H1 (cell line): ENCODE measurements at regions not wholly inside any gene's neighbourhood (a gene's known extent, or its start where the extent isn't known, plus 50 kb on each side); places are given as distances from the start of the nearest gene placed in this dataset.

Source experiments
- CTCF ChIA-PET: fragments of 300-600 bp; sonication (Branson Sonifier 250); formaldehyde crosslinking; loops from one replicate; lab custom pipeline; 2021; ENCODE audit not compliant: partially characterized antibody; lab: Charles Lee
- POLR2A ChIA-PET: fragments of 300-600 bp; sonication (Branson Sonifier 250); formaldehyde crosslinking; loops from one replicate; lab custom pipeline; 2021; ENCODE audit warnings: inconsistent platforms; ENCODE audit not compliant: partially characterized antibody; lab: Charles Lee
- DNase-seq, 2 experiments: peaks; one replicate each; pipeline versions ENCODE4 v3.0.0 to v3.0.0-alpha.2; 2010 to 2022; ENCODE audit warnings: low spot score in 2 of 2, low read depth in 1 of 2, mixed read lengths in 1 of 2
- FAIRE-seq: peaks from 2 replicates; lab custom pipeline; 2011; peaks lifted over from hg19 to GRCh38; lab: Jason Lieb, UNC
- H2AFZ ChIP-seq: 2 replicates; pipeline ENCODE4 v1.8.1; 2012; ENCODE audit warnings: low read length, inconsistent platforms
- H2AK5ac ChIP-seq: 2 replicates; pipeline ENCODE4 v1.6.1; 2013; ENCODE audit warnings: low read depth, low read length
- H2BK120ac ChIP-seq: replicated peaks from 2 replicates; pipeline ENCODE3; 2013; ENCODE audit warnings: low read depth, low read length, inconsistent platforms
- H2BK12ac ChIP-seq: 2 replicates; pipeline ENCODE4 v1.6.1; 2013; ENCODE audit warnings: low read depth, low read length
- H2BK15ac ChIP-seq: 2 replicates; pipeline ENCODE4 v1.6.1; 2013; ENCODE audit warnings: low read length
- H2BK20ac ChIP-seq: 2 replicates; pipeline ENCODE4 v1.6.1; 2013; ENCODE audit warnings: low read length
- H2BK5ac ChIP-seq: 2 replicates; pipeline ENCODE4 v1.6.1; 2013; ENCODE audit warnings: low read depth, low read length
- H3K14ac ChIP-seq: 2 replicates; pipeline ENCODE4 v1.6.1; 2013; ENCODE audit warnings: inconsistent platforms; ENCODE audit not compliant: insufficient read length
- H3K18ac ChIP-seq: 2 replicates; pipeline ENCODE4 v1.6.1; 2013; ENCODE audit warnings: low read length; ENCODE audit errors: extremely low read depth
- H3K23ac ChIP-seq: 2 replicates; pipeline ENCODE4 v1.6.1; 2013; ENCODE audit warnings: inconsistent platforms; ENCODE audit not compliant: insufficient read length
- H3K23me2 ChIP-seq: 2 replicates; pipeline ENCODE4 v1.6.1; 2013; ENCODE audit warnings: low read depth, low read length
- H3K27ac ChIP-seq: 2 replicates; pipeline ENCODE4 v1.6.1; 2011; ENCODE audit warnings: low read depth, low read length, inconsistent platforms
- H3K27me3 ChIP-seq, 4 experiments: replicated peaks in 1 of 4; 1 replicate in 1 of 4; 2 replicates in 3 of 4; pipeline versions ENCODE4 v1.6.1 to v1.8.1; 2011 to 2013; ENCODE audit warnings: low read length in 3 of 4, mild to moderate bottlenecking in 3 of 4, inconsistent platforms in 2 of 4, mixed read lengths in 2 of 4, moderate library complexity in 1 of 4; ENCODE audit not compliant: control insufficient read depth in 3 of 4, insufficient read depth in 3 of 4; ENCODE audit errors: extremely low read depth in 1 of 4
- H3K36me3 ChIP-seq, 4 experiments: 2 replicates each; pipeline versions ENCODE4 v1.6.1 to v1.8.1; 2011 to 2013; ENCODE audit warnings: mild to moderate bottlenecking in 4 of 4, low read length in 3 of 4, moderate library complexity in 2 of 4, control low read depth in 1 of 4, inconsistent platforms in 1 of 4; ENCODE audit not compliant: insufficient read depth in 4 of 4, control insufficient read depth in 2 of 4
- H3K4ac ChIP-seq: replicated peaks from 2 replicates; pipeline ENCODE3; 2013; ENCODE audit warnings: low read length, low read depth, mixed read lengths, inconsistent platforms; ENCODE audit not compliant: insufficient read length
- H3K4me1 ChIP-seq, 4 experiments: replicated peaks in 1 of 4; 1 replicate in 1 of 4; 2 replicates in 3 of 4; pipeline versions ENCODE4 v1.6.1 to v1.8.1; 2011 to 2013; ENCODE audit warnings: low read length in 3 of 4, inconsistent platforms in 2 of 4, mixed read lengths in 1 of 4; ENCODE audit not compliant: insufficient read depth in 4 of 4, control insufficient read depth in 3 of 4
- H3K4me2 ChIP-seq, 2 experiments: 2 replicates each; pipeline versions ENCODE4 v1.6.1 to v1.8.1; 2011 to 2013; ENCODE audit warnings: low read depth in 2 of 2, low read length in 2 of 2, control low read depth in 1 of 2, inconsistent platforms in 1 of 2, mild to moderate bottlenecking in 1 of 2; ENCODE audit not compliant: insufficient read depth in 1 of 2
- H3K4me3 ChIP-seq, 4 experiments: fragments of 200-600, 300-600 bp in 1 of 4; sonication (generic), shearing (Covaris generic), sonication (Bioruptor Twin) in 1 of 4; 2 replicates each; pipeline versions ENCODE4 v1.5.1 to v1.8.1; 2011 to 2016; ENCODE audit warnings: low read length in 4 of 4, low read depth in 3 of 4, control low read depth in 2 of 4, inconsistent platforms in 2 of 4, mild to moderate bottlenecking in 2 of 4, mixed read lengths in 1 of 4, moderate library complexity in 1 of 4; ENCODE audit not compliant: insufficient read depth in 2 of 4; ENCODE audit errors: extremely low read depth in 1 of 4
- H3K56ac ChIP-seq: replicated peaks from 2 replicates; pipeline ENCODE3; 2013; ENCODE audit warnings: low read depth, mild to moderate bottlenecking, mixed read lengths, low read length, inconsistent platforms; ENCODE audit not compliant: insufficient read length
- H3K79me1 ChIP-seq: 2 replicates; pipeline ENCODE4 v1.6.1; 2013; ENCODE audit warnings: low read depth, low read length, control low read depth
- H3K79me2 ChIP-seq, 2 experiments: 2 replicates each; pipeline versions ENCODE4 v1.6.1 to v1.8.1; 2012 to 2013; ENCODE audit warnings: low read length in 2 of 2, mild to moderate bottlenecking in 2 of 2, inconsistent platforms in 1 of 2; ENCODE audit not compliant: insufficient read depth in 2 of 2, control insufficient read depth in 1 of 2
- H3K9ac ChIP-seq, 4 experiments: replicated peaks in 1 of 4; 1 replicate in 1 of 4; 2 replicates in 3 of 4; pipeline versions ENCODE4 v1.6.1 to v1.8.1; 2011 to 2013; ENCODE audit warnings: low read depth in 3 of 4, low read length in 3 of 4, control low read depth in 2 of 4, mild to moderate bottlenecking in 2 of 4, moderate library complexity in 2 of 4, inconsistent platforms in 1 of 4; ENCODE audit errors: extremely low read depth in 1 of 4
- H3K9me3 ChIP-seq, 2 experiments: 2 replicates each; pipeline versions ENCODE4 v1.6.1 to v1.8.1; 2012 to 2013; ENCODE audit warnings: mild to moderate bottlenecking in 2 of 2, moderate library complexity in 2 of 2, control low read depth in 1 of 2, inconsistent platforms in 1 of 2, low read depth in 1 of 2, low read length in 1 of 2, mixed read lengths in 1 of 2; ENCODE audit not compliant: insufficient read depth in 2 of 2
- H4K20me1 ChIP-seq, 2 experiments: replicated peaks in 1 of 2; 2 replicates each; pipeline versions ENCODE3 to v1.8.1; 2011 to 2013; ENCODE audit warnings: inconsistent platforms in 2 of 2, low read length in 2 of 2, mild to moderate bottlenecking in 1 of 2; ENCODE audit not compliant: insufficient read depth in 2 of 2, control insufficient read depth in 1 of 2
- H4K5ac ChIP-seq: 2 replicates; pipeline ENCODE4 v1.6.1; 2013; ENCODE audit warnings: low read length, low read depth, mixed read lengths, inconsistent platforms; ENCODE audit not compliant: insufficient read length
- H4K8ac ChIP-seq: 2 replicates; pipeline ENCODE4 v1.8.0; 2013; ENCODE audit warnings: mild to moderate bottlenecking, moderate library complexity, low read length, inconsistent platforms; ENCODE audit not compliant: insufficient read depth; ENCODE audit errors: extremely low read depth
- H4K91ac ChIP-seq: replicated peaks from 2 replicates; pipeline ENCODE3; 2013; ENCODE audit warnings: low read length, mixed read lengths, inconsistent platforms; ENCODE audit not compliant: insufficient read length
- CEBPB ChIP-seq: IDR thresholded peaks from 2 replicates; pipeline ENCODE4 v1.6.1; 2012; ENCODE audit warnings: low read depth, low read length
- HDAC6 ChIP-seq: IDR thresholded peaks from one replicate; pipeline ENCODE4 v1.7.1; 2012; ENCODE audit warnings: low read depth, mild to moderate bottlenecking, inconsistent platforms, low read length, moderate library complexity
- MAFK ChIP-seq: IDR thresholded peaks from 2 replicates; pipeline ENCODE4 v1.6.1; 2012; ENCODE audit warnings: low read depth, mild to moderate bottlenecking, improper control_type of control experiment, low read length
- NANOG ChIP-seq: IDR thresholded peaks from 2 replicates; pipeline ENCODE4 v1.6.1; 2011; ENCODE audit warnings: low read length, low read depth, mild to moderate bottlenecking, inconsistent platforms; ENCODE audit not compliant: insufficient read depth, poor library complexity, severe bottlenecking
- POLR2A ChIP-seq, 2 experiments: IDR thresholded peaks; 1 replicate in 1 of 2; 2 replicates in 1 of 2; pipeline ENCODE4 v1.6.1; 2011; ENCODE audit warnings: low read depth in 2 of 2, low read length in 2 of 2, mild to moderate bottlenecking in 2 of 2; ENCODE audit errors: control extremely low read depth in 1 of 2
- POLR2AphosphoS5 ChIP-seq: IDR thresholded peaks from 2 replicates; pipeline ENCODE4 v1.6.1; 2011; ENCODE audit warnings: low read depth, low read length
- RXRA ChIP-seq: IDR thresholded peaks from 2 replicates; pipeline ENCODE4 v1.6.1; 2011; ENCODE audit warnings: low read depth, mild to moderate bottlenecking, low read length, moderate library complexity; ENCODE audit not compliant: insufficient read depth
- TEAD4 ChIP-seq: IDR thresholded peaks from 2 replicates; pipeline ENCODE4 v1.6.1; 2012; ENCODE audit warnings: low read depth, low read length, inconsistent platforms, mixed read lengths
- WGBS, 2 experiments: shearing (Covaris generic) in 1 of 2; methylation state at CpG; one replicate each; pipeline versions ENCODE4 v1.1.6 to v1.1.7; 2013 to 2015; ENCODE audit warnings: low lambda C conversion rate in 2 of 2, mixed read lengths in 2 of 2, inconsistent platforms in 1 of 2, low coverage in 1 of 2, missing lambda C conversion rate in 1 of 2; ENCODE audit not compliant: insufficient replicate concordance in 2 of 2, insufficient coverage in 1 of 2, insufficient read length in 1 of 2; ENCODE audit errors: extremely low coverage in 1 of 2, missing lambda C conversion rate in 1 of 2; 5-methylcytosine and 5-hydroxymethylcytosine counted together
- TF ChIP-seq, protein P1 (sequence below): IDR thresholded peaks from 2 replicates; pipeline ENCODE4 v1.6.1; 2011; ENCODE audit warnings: low read depth, mild to moderate bottlenecking, low read length; ENCODE audit not compliant: insufficient read depth

DNA sequence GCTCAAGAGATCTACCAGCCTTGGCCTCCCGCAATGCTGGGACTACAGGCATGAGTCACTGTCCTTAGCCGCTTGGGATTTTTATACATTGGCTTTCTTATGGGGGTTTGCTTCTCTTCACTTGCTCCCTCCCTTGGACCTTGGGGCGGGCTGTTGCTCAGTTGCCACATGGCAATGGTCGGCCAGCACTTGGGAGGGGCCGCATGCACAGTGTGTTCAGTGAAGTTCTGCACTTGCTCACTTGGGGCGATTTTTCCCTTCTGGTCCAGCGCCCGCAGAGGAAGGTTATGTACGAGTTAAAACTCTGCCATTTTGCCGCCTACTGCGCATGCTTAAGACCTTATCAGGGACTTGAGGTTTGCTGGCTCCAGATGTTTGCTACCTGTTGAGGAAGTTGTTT, 1367.6 kb upstream of the CDH8 start:
- no peaks in the 10 kb centered on the region for H3K4me1 ChIP-seq
- ChIA-PET CTCF (no interaction called here), POLR2A (no interaction called here)
- no peaks in the 10 kb centered on the region for H3K36me3 ChIP-seq
- no peak overlapping the region for H4K5ac ChIP-seq
- no peak overlapping the region for H2BK5ac ChIP-seq
- H2BK12ac ChIP-seq = no peak overlapping the region
- no peak overlapping the region for H3K56ac ChIP-seq
- 97% methylated on average over 9 of the region's 11 CpGs; no CpG with 5 or more reads in 1 of the 2 experiments for WGBS, 2 experiments
- no peak overlapping the region for H2BK120ac ChIP-seq
- no peak overlapping the region for H4K91ac ChIP-seq
- no peaks in the 10 kb centered on the region for H3K79me1 ChIP-seq
- no peak overlapping the region for H3K4me3 ChIP-seq
- H2AFZ ChIP-seq = no peak overlapping the region; the same call in 1 of the 2 replicates
- no peaks in the 10 kb centered on the region for H3K23me2 ChIP-seq
- no peaks in the 10 kb centered on the region for H3K79me2 ChIP-seq
- no peaks in the 10 kb centered on the region for H3K9me3 ChIP-seq
- H3K14ac ChIP-seq = no peak overlapping the region
- H3K27ac ChIP-seq = no peak overlapping the region
- TF ChIP-seq HDAC6 (no peak), NANOG (no peak), MAFK (no peak), POLR2A (IDR thresholded peaks at IDR 0.05; ENCODE audit: control extremely low read depth in 1 of 2, low read depth in 2 of 2, low read length in 2 of 2) (no peak), POLR2AphosphoS5 (no peak), CEBPB (no peak), TEAD4 (no peak), RXRA (no peak)
- TF ChIP-seq, protein P1, sequence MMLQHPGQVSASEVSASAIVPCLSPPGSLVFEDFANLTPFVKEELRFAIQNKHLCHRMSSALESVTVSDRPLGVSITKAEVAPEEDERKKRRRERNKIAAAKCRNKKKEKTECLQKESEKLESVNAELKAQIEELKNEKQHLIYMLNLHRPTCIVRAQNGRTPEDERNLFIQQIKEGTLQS = no peak
- no peak overlapping the region for H3K18ac ChIP-seq
- H2AK5ac ChIP-seq = no peak overlapping the region
- DNase-seq = no peak
- no peak overlapping the region for H2BK20ac ChIP-seq
- no peak overlapping the region for H2BK15ac ChIP-seq
- H3K23ac ChIP-seq = no peak overlapping the region
- H3K27me3 ChIP-seq = no peaks in the 10 kb centered on the region
- H4K20me1 ChIP-seq = no peaks in the 10 kb centered on the region
- no peak overlapping the region for H3K4ac ChIP-seq
- H4K8ac ChIP-seq = no peak overlapping the region; the same call in 1 of the 2 replicates
- H3K9ac ChIP-seq = no peak overlapping the region
- H3K4me2 ChIP-seq = no peak overlapping the region
- no peak for FAIRE-seq
